Suprapubic skin (tissue), 4 donors: ENCODE measurements at regions not wholly inside any gene's neighbourhood (a gene's known extent, or its start where the extent isn't known, plus 50 kb on each side); places are given as distances from the start of the nearest gene placed in this dataset.

Experiments used
- DNase-seq, 2 donors: peaks; one replicate each; pipeline ENCODE4 v3.0.0-alpha.2; 2019; ENCODE audit warnings: low spot score in 2 of 2
- H3K27ac ChIP-seq: fragments of 200-600 bp; sonication (generic); one replicate; pipeline ENCODE4 v1.5.1; 2019
- H3K27me3 ChIP-seq: fragments of 200-600 bp; sonication (generic); one replicate; pipeline ENCODE4 v1.5.1; 2019
- H3K36me3 ChIP-seq: fragments of 200-600 bp; sonication (generic); one replicate; pipeline ENCODE4 v1.5.1; 2019
- H3K4me1 ChIP-seq: fragments of 200-600 bp; sonication (generic); one replicate; pipeline ENCODE4 v1.5.1; 2019
- H3K4me3 ChIP-seq: fragments of 200-600 bp; sonication (generic); one replicate; pipeline ENCODE4 v1.5.1; 2019; ENCODE audit warnings: mild to moderate bottlenecking
- H3K9me3 ChIP-seq: fragments of 200-600 bp; sonication (generic); one replicate; pipeline ENCODE4 v1.5.1; 2019
- CTCF ChIP-seq, 2 donors: fragments of 200-600 bp in 1 of 2; fragments of 450-650 bp in 1 of 2; sonication (generic) in 1 of 2; IDR thresholded peaks; one replicate each; pipeline ENCODE4 v1.5.1; 2016 to 2019; ENCODE audit warnings: antibody characterized with exemption in 2 of 2, mild to moderate bottlenecking in 1 of 2, moderate library complexity in 1 of 2
- EP300 ChIP-seq: sonication (generic); formaldehyde crosslinking; IDR thresholded peaks from one replicate; pipeline ENCODE4 v1.6.1; 2017; ENCODE audit warnings: antibody characterized with exemption
- POLR2A ChIP-seq, 2 donors: fragments of 450-650 bp; IDR thresholded peaks; one replicate each; pipeline ENCODE4 v1.6.1; 2017; ENCODE audit warnings: antibody characterized with exemption in 2 of 2, mild to moderate bottlenecking in 2 of 2, moderate library complexity in 2 of 2
- POLR2AphosphoS5 ChIP-seq, 3 donors: sonication (generic); formaldehyde crosslinking; IDR thresholded peaks; one replicate each; pipeline ENCODE4 v1.6.1; 2017; ENCODE audit warnings: antibody characterized with exemption in 3 of 3
- WGBS: methylation state at CpG from one replicate; pipeline ENCODE4 v1.1.5; 2018; 5-methylcytosine and 5-hydroxymethylcytosine counted together

- Histone ChIP-seq H3K4me1 (no peaks in the 10 kb centered on the region), H3K9me3 (no peaks in the 10 kb centered on the region), H3K27me3 (peaks cover 16% of the 10 kb centered on the region), H3K27ac (no peak overlapping the region), H3K36me3 (no peaks in the 10 kb centered on the region), H3K4me3 (no peak overlapping the region)
- WGBS: 91% methylated on average over 8 of the region's 11 CpGs
- TF ChIP-seq EP300: no peak
- TF ChIP-seq POLR2A (IDR thresholded peaks at IDR 0.05): no peak
- no peak for TF ChIP-seq CTCF (IDR thresholded peaks at IDR 0.05)
- no peak for TF ChIP-seq POLR2AphosphoS5 (IDR thresholded peaks at IDR 0.05)
- DNase-seq: no peak
Observed at GRCh38 chr22:48557473-48557872, 1270.2 kb downstream of the BRD1 start.

- no peak for TF ChIP-seq POLR2A (IDR thresholded peaks at IDR 0.05)
- TF ChIP-seq POLR2AphosphoS5 (IDR thresholded peaks at IDR 0.05): no peak
- no peak for TF ChIP-seq EP300
- no peak for TF ChIP-seq CTCF (IDR thresholded peaks at IDR 0.05)
- Histone ChIP-seq H3K4me1 (no peaks in the 10 kb centered on the region), H3K36me3 (no peaks in the 10 kb centered on the region), H3K27ac (no peak overlapping the region), H3K9me3 (no peaks in the 10 kb centered on the region), H3K27me3 (peaks cover 16% of the 10 kb centered on the region), H3K4me3 (no peak overlapping the region)
- 87% methylated on average over 3 of the region's 12 CpGs for WGBS
- DNase-seq: no peak
Observed at GRCh38 chr22:48556751-48557150, 1270.9 kb downstream of the BRD1 start.

GRCh38 chr22:48556222-48556621 is 1271.5 kb downstream of the BRD1 start:
- no peak for DNase-seq
- WGBS: 85% methylated on average over 8 of the region's 8 CpGs
- H3K4me3 ChIP-seq: no peak overlapping the region
- no peaks in the 10 kb centered on the region for H3K9me3 ChIP-seq
- TF ChIP-seq CTCF (IDR thresholded peaks at IDR 0.05): no peak
- H3K27ac ChIP-seq: no peak overlapping the region
- H3K36me3 ChIP-seq: no peaks in the 10 kb centered on the region
- no peaks in the 10 kb centered on the region for H3K4me1 ChIP-seq
- H3K27me3 ChIP-seq: peaks cover 16% of the 10 kb centered on the region

- Histone ChIP-seq H3K27ac (no peak overlapping the region), H3K36me3 (no peaks in the 10 kb centered on the region), H3K4me3 (no peak overlapping the region), H3K4me1 (no peaks in the 10 kb centered on the region), H3K27me3 (peaks cover 16% of the 10 kb centered on the region), H3K9me3 (no peaks in the 10 kb centered on the region)
- WGBS: 79% methylated on average over 7 of the region's 10 CpGs
- TF ChIP-seq CTCF (IDR thresholded peaks at IDR 0.05): no peak
- no peak for TF ChIP-seq POLR2AphosphoS5 (IDR thresholded peaks at IDR 0.05)
- TF ChIP-seq EP300: no peak
- TF ChIP-seq POLR2A (IDR thresholded peaks at IDR 0.05): no peak
- no peak for DNase-seq
Observed at GRCh38 chr22:48555606-48556005, 1272.1 kb downstream of the BRD1 start.

- no peaks in the 10 kb centered on the region for H3K4me1 ChIP-seq
- H3K27me3 ChIP-seq: peaks cover 16% of the 10 kb centered on the region
- no peak overlapping the region for H3K27ac ChIP-seq
- H3K4me3 ChIP-seq: no peak overlapping the region
- WGBS: 71% methylated on average over 18 of the region's 22 CpGs
- DNase-seq: no peak
- no peaks in the 10 kb centered on the region for H3K36me3 ChIP-seq
- TF ChIP-seq EP300 (no peak), POLR2AphosphoS5 (IDR thresholded peaks at IDR 0.05) (no peak), CTCF (IDR thresholded peaks at IDR 0.05) (no peak), POLR2A (IDR thresholded peaks at IDR 0.05) (no peak)
- no peaks in the 10 kb centered on the region for H3K9me3 ChIP-seq
Observed at GRCh38 chr22:48554893-48555572, 1272.6 kb downstream of the BRD1 start.
